DOHH2 (cell line): ENCODE measurements at regions not wholly inside any gene's neighbourhood (a gene's known extent, or its start where the extent isn't known, plus 50 kb on each side); places are given as distances from the start of the nearest gene placed in this dataset.

ENCODE experiments used
- CTCF ChIP-seq: fragments of 200-600 bp; sonication (generic); IDR thresholded peaks from one replicate; pipeline ENCODE4 v1.5.1; 2014; ENCODE audit warnings: antibody characterized with exemption, mild to moderate bottlenecking, low read depth, low read length; ENCODE audit not compliant: poor library complexity, severe bottlenecking
- EZH2phosphoT487 ChIP-seq: fragments of 200-600 bp; sonication (generic); IDR thresholded peaks from 2 replicates; pipeline ENCODE4 v1.6.1; 2017; ENCODE audit warnings: borderline replicate concordance, mild to moderate bottlenecking, antibody characterized with exemption, low read length, moderate library complexity, mixed read lengths

- TF ChIP-seq CTCF (no peak), EZH2phosphoT487 (no peak)
These were observed 676.7 kb upstream of the SOX9 start for GRCh38 chr17:71444078-71444477.
